ENCODE measurements at regions not wholly inside any gene's neighbourhood (a gene's known extent, or its start where the extent isn't known, plus 50 kb on each side); places are given as distances from the start of the nearest gene placed in this dataset.
"Not testable (repeated sequence)": the region's sequence is repeated elsewhere in the genome, so short reads cannot be mapped to it uniquely, and the experiment has no call there.

DNA sequence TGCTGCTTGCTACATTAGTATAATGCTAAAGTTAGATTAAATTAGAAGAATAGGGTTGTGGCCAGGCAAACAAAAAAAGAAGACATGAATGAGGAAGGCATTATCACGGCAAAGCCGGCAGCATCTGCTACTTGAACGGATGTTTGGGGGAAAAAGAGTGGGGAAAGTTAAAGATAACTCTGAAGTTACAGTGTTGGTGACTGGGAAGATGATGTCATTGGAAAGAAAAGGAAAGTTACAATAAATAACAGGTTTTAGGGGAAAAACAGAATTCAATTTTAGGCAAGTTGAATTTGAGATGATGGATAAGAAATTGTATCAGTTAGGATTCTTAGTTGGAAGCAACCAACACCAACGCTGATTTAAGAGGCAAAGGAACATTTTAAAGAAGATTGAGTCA, 74.2 kb upstream of the NRN1 start:
- ATAC-seq (ENCODE audit: insufficient read depth, low FRiP score): no peak

DNA sequence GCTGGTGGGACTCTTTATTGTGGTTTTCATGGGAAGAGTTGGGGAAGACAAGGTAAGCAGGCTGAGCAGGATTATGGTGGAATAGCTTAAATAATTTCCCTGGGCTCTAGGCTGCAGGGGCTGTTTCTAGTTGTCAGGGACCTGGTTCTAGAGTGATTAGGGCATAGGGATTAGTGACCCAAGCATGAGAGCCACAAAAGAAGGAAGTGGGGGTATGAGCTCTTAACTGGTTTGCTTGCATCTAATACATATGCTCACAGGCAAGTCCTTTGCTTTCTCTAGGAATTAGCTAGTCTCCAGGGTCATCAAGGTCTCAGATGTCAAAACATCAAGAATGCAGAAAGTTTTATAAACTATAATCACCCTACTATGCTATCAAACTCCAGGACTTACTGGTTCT, 67.5 kb upstream of the NRN1 start:
- TF ChIP-seq, protein P1, sequence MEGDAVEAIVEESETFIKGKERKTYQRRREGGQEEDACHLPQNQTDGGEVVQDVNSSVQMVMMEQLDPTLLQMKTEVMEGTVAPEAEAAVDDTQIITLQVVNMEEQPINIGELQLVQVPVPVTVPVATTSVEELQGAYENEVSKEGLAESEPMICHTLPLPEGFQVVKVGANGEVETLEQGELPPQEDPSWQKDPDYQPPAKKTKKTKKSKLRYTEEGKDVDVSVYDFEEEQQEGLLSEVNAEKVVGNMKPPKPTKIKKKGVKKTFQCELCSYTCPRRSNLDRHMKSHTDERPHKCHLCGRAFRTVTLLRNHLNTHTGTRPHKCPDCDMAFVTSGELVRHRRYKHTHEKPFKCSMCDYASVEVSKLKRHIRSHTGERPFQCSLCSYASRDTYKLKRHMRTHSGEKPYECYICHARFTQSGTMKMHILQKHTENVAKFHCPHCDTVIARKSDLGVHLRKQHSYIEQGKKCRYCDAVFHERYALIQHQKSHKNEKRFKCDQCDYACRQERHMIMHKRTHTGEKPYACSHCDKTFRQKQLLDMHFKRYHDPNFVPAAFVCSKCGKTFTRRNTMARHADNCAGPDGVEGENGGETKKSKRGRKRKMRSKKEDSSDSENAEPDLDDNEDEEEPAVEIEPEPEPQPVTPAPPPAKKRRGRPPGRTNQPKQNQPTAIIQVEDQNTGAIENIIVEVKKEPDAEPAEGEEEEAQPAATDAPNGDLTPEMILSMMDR (IDR thresholded peaks at IDR 0.05; ENCODE audit: control extremely low read depth, extremely low read depth): no peak
- no peaks in the 10 kb centered on the region for H3K27me3 ChIP-seq (ENCODE audit: control insufficient read depth in 3 of 3, insufficient read depth in 3 of 3, low read length in 2 of 3)
- DNase-seq (no peak), ATAC-seq (ENCODE audit: insufficient read depth, low FRiP score) (no peak)
- H3K27ac ChIP-seq (ENCODE audit: low read depth in 1 of 2, low read length in 1 of 2): no peak overlapping the region
- no peak overlapping the region for H3K4me3 ChIP-seq
- H3K9ac ChIP-seq (ENCODE audit: insufficient read depth in 1 of 2, low read length in 2 of 2): no peak overlapping the region
- peaks cover 0 to 2% (median 0%) of the 10 kb centered on the region in 4 donors for H3K9me3 ChIP-seq (ENCODE audit: control insufficient read depth in 4 of 4, insufficient read depth in 3 of 4, low read length in 3 of 4)
- no peaks in the 10 kb centered on the region for H3K4me1 ChIP-seq (ENCODE audit: control insufficient read depth in 5 of 5, insufficient read depth in 5 of 5, low read length in 5 of 5)
- no peaks in the 10 kb centered on the region for H3K36me3 ChIP-seq (ENCODE audit: control insufficient read depth in 4 of 4, insufficient read depth in 4 of 4, low read length in 4 of 4)

More for the DNA sequence above, 74.2 kb upstream of the NRN1 start:
- Histone ChIP-seq H3K9ac (ENCODE audit: insufficient read depth in 1 of 2, low read length in 2 of 2) (no peak overlapping the region), H3K27ac (ENCODE audit: low read depth in 1 of 2, low read length in 1 of 2) (no peak overlapping the region), H3K9me3 (ENCODE audit: control insufficient read depth in 4 of 4, insufficient read depth in 3 of 4, low read length in 3 of 4) (peaks cover 0 to 8% (median 3%) of the 10 kb centered on the region in 4 donors), H3K4me1 (ENCODE audit: control insufficient read depth in 5 of 5, insufficient read depth in 5 of 5, low read length in 5 of 5) (no peaks in the 10 kb centered on the region), H3K27me3 (ENCODE audit: control insufficient read depth in 3 of 3, insufficient read depth in 3 of 3, low read length in 2 of 3) (no peaks in the 10 kb centered on the region), H3K4me3 (no peak overlapping the region), H3K36me3 (ENCODE audit: control insufficient read depth in 4 of 4, insufficient read depth in 4 of 4, low read length in 4 of 4) (no peaks in the 10 kb centered on the region)
- DNase-seq: no peak
- WGBS, 2 donors: 90 to 95% methylated on average over 4 of the region's 4 CpGs
- TF ChIP-seq, protein P1 (IDR thresholded peaks at IDR 0.05; ENCODE audit: control extremely low read depth, extremely low read depth): no peak

DNA sequence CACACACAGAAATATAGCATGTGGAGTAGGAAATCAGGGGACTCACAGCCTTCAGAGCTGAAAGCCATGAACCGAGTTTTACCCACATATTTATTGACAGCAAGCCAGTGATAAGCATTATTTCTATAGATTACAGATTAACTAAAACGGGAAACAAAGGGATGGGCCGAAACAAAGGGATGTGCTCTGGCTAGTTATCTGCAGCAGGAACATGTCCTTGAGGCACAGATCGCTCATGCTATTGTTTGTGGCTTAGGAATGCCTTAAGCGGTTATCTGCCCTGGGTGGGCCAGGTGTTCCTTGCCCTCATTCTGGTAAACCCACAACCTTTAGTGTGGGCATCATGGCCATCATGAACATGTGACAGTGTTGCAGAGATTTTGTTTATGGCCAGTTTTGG, 61.4 kb upstream of the NRN1 start:
- not testable (repeated sequence) for H3K4me1 ChIP-seq (ENCODE audit: control insufficient read depth in 5 of 5, insufficient read depth in 5 of 5, low read length in 5 of 5); DNase-seq; H3K27me3 ChIP-seq (ENCODE audit: control insufficient read depth in 3 of 3, insufficient read depth in 3 of 3, low read length in 2 of 3); H3K36me3 ChIP-seq (ENCODE audit: control insufficient read depth in 4 of 4, insufficient read depth in 4 of 4, low read length in 4 of 4); H3K9ac ChIP-seq (ENCODE audit: insufficient read depth in 1 of 2, low read length in 2 of 2); H3K4me3 ChIP-seq; ATAC-seq (ENCODE audit: insufficient read depth, low FRiP score); H3K9me3 ChIP-seq (ENCODE audit: control insufficient read depth in 4 of 4, insufficient read depth in 3 of 4, low read length in 3 of 4); H3K27ac ChIP-seq (ENCODE audit: low read depth in 1 of 2, low read length in 1 of 2)
- WGBS, 2 donors: 95 to 98% methylated on average over 5 of the region's 5 CpGs

DNA sequence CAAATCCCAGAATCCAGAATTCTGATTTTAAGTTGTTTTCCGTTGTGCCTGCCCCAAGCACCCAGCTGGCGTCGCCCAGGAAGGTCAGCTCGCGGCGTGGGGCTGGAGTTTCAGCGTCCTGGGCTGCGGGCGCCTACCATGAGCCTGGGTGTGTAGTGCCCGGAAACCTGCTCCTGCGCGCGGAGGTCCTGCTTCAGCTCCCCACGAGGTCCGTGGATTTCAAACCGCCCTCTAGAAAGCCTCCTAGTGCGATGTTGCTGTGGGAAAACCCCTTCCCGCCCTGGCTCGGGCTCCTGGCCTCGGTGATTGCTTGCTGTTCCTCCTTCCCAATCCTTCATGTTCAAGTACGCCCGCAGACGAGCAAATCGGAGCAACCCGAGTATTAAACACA, 51.3 kb upstream of the NRN1 start:
- TF ChIP-seq, protein P1 (IDR thresholded peaks at IDR 0.05; ENCODE audit: control extremely low read depth, extremely low read depth): no peak
- Histone ChIP-seq H3K9me3 (ENCODE audit: control insufficient read depth in 4 of 4, insufficient read depth in 3 of 4, low read length in 3 of 4) (peaks cover 0 to 4% (median 1%) of the 10 kb centered on the region in 4 donors), H3K9ac (ENCODE audit: insufficient read depth in 1 of 2, low read length in 2 of 2) (no peak overlapping the region), H3K36me3 (ENCODE audit: control insufficient read depth in 4 of 4, insufficient read depth in 4 of 4, low read length in 4 of 4) (no peaks in the 10 kb centered on the region), H3K4me3 (no peak overlapping the region), H3K27ac (ENCODE audit: low read depth in 1 of 2, low read length in 1 of 2) (no peak overlapping the region), H3K27me3 (ENCODE audit: control insufficient read depth in 3 of 3, insufficient read depth in 3 of 3, low read length in 2 of 3) (peaks cover 0 to 4% (median 0%) of the 10 kb centered on the region in 3 donors), H3K4me1 (ENCODE audit: control insufficient read depth in 5 of 5, insufficient read depth in 5 of 5, low read length in 5 of 5) (no peaks in the 10 kb centered on the region)
- ATAC-seq (ENCODE audit: insufficient read depth, low FRiP score): no peak
- no peak for DNase-seq
- 75 to 80% methylated on average over 25 of the region's 25 CpGs for WGBS, 2 donors
